ENCODE measurements at regions not wholly inside any gene's neighbourhood (a gene's known extent, or its start where the extent isn't known, plus 50 kb on each side); places are given as distances from the start of the nearest gene placed in this dataset.

DNA sequence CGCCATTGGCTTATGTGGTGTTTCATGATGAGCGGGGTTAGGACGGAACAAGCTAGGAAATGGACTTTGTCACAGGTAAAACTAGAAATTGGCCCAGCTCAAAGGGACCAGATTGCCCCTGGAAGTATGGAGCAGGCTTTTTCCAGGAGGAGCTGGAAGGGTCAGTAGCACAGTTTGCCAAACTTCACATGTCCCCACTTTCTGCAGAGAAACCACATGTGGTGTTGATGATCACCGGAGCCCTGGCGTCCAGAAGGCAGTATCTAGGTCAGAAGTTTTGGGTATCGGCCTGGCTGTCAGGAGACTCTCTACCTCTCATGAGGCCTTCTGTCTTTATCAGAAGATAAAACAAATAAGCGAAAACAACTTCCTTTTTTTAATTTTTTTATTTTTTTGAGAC, 248.5 kb downstream of the SOX9 start:
- Mint-ChIP-seq H3K36me3 (ENCODE audit: low read depth) (no peaks in the 10 kb centered on the region), H3K27ac (no peak overlapping the region), H3K9me3 (no peaks in the 10 kb centered on the region), H3K4me3 (no peak overlapping the region), H3K27me3 (no peaks in the 10 kb centered on the region), H3K4me1 (ENCODE audit: low read depth) (no peaks in the 10 kb centered on the region)
- no peak for TF ChIP-seq CTCF (IDR thresholded peaks at IDR 0.05)
- ChIA-PET CTCF (no interaction called here), POLR2A (no interaction called here)
- intact Hi-C loops (cut with micrococcal nuclease), result no loop called here
- ATAC-seq (no peak), DNase-seq (no peak)

DNA sequence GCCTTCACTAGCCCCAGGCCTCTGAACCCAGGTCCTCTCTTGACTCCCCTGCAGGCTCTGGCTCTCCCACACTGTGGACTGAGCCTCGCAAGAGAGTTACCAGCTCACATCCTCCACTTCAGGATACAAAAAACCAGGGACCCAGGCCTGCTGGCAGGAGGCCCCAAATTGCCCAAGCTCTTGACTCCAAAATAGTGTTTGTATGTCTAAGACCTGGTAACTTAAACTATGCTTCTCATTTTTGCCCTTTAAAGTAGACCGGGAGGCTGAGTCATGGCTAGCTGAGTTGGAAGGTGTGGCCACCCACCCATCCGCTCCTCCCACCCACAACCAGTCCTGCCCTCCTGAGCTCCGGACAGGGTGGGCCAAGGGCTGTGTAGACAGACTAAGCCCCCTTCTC, 250.0 kb downstream of the SOX9 start:
- intact Hi-C loops (cut with micrococcal nuclease), result no loop called here
- no peaks in the 10 kb centered on the region for H3K4me1 Mint-ChIP-seq (ENCODE audit: low read depth)
- H3K4me3 Mint-ChIP-seq, result no peak overlapping the region
- no peak for ATAC-seq
- DNase-seq, result no peak
- CTCF ChIA-PET, result no interaction called here
- TF ChIP-seq CTCF (IDR thresholded peaks at IDR 0.05), result no peak
- no peak overlapping the region for H3K27ac Mint-ChIP-seq
- no peaks in the 10 kb centered on the region for H3K36me3 Mint-ChIP-seq (ENCODE audit: low read depth)
- no peaks in the 10 kb centered on the region for H3K9me3 Mint-ChIP-seq
- no peaks in the 10 kb centered on the region for H3K27me3 Mint-ChIP-seq
- POLR2A ChIA-PET, result no interaction called here

GRCh38 chr17:72372185-72372584, 251.4 kb downstream of the SOX9 start:
- CTCF ChIA-PET, result no interaction called here
- no peaks in the 10 kb centered on the region for H3K36me3 Mint-ChIP-seq (ENCODE audit: low read depth)

GRCh38 chr17:72373910-72374741, 253.3 kb downstream of the SOX9 start:
- ChIA-PET CTCF (no interaction called here), POLR2A (no interaction called here)
- DNase-seq (no peak), ATAC-seq (no peak)
- Mint-ChIP-seq H3K36me3 (ENCODE audit: low read depth) (no peaks in the 10 kb centered on the region), H3K27me3 (peaks cover 2% of the 10 kb centered on the region), H3K27ac (no peak overlapping the region), H3K4me1 (ENCODE audit: low read depth) (no peaks in the 10 kb centered on the region), H3K9me3 (no peaks in the 10 kb centered on the region), H3K4me3 (no peak overlapping the region)
- intact Hi-C loops (cut with micrococcal nuclease), result no loop called here
- TF ChIP-seq CTCF (IDR thresholded peaks at IDR 0.05), result no peak

More at GRCh38 chr17:72372185-72372584, 251.4 kb downstream of the SOX9 start:
- POLR2A ChIA-PET, result no interaction called here
- TF ChIP-seq CTCF (IDR thresholded peaks at IDR 0.05), result no peak
- DNase-seq (no peak), ATAC-seq (no peak)
- Mint-ChIP-seq H3K27ac (no peak overlapping the region), H3K27me3 (no peaks in the 10 kb centered on the region), H3K4me3 (no peak overlapping the region), H3K9me3 (no peaks in the 10 kb centered on the region), H3K4me1 (ENCODE audit: low read depth) (no peaks in the 10 kb centered on the region)
- intact Hi-C loops (cut with micrococcal nuclease), result no loop called here

DNA sequence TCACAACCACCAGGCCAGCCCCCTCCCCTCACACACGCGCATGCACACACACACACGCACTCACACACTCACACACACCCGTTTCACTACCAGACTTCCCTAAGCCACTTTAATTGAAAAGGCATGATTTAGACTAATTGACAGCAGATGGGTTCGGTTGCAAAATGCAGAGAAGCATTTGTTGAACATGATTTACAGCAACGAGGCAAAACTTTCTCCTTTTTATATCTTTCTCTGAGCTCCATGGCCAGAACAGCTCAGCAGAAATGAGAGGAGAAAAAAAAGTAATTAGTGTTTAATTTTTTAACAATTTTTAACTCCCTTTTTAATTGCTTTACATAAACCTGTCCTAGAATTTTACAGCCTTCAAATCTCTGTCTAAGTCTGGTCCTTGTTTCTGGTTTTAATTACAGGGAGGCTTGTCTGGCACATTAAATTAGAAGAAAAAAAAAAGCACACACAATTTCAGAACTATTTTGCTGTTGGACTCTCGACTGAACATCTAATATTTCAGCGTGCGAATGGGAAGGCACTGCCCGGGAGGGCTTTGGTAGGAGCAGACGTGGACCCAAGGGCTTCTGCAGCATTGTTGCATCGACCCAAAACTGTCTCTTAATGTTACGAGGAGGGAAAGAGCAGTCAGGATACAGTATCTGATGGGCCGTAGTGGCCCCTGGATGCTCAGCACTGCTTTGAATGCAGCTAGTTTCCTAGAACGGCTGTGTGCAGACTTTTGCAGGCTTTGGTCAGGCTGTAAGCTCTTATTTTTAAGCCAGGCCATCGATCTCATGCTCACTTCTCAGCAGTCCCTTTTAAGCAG, 255.9 kb downstream of the SOX9 start:
- no peak for TF ChIP-seq CTCF (IDR thresholded peaks at IDR 0.05)
- CTCF ChIA-PET, result no interaction called here
- no peaks in the 10 kb centered on the region for H3K9me3 Mint-ChIP-seq
- POLR2A ChIA-PET, result no interaction called here
- DNase-seq (no peak), ATAC-seq (no peak)
- no peak overlapping the region for H3K4me3 Mint-ChIP-seq
- H3K27me3 Mint-ChIP-seq, result peaks cover 2% of the 10 kb centered on the region
- H3K27ac Mint-ChIP-seq, result no peak overlapping the region
- H3K36me3 Mint-ChIP-seq (ENCODE audit: low read depth), result no peaks in the 10 kb centered on the region
- intact Hi-C loops (cut with micrococcal nuclease), result no loop called here
- H3K4me1 Mint-ChIP-seq (ENCODE audit: low read depth), result no peaks in the 10 kb centered on the region

Data from activated CD8-positive, alpha-beta T cell treated with anti-CD3 and anti-CD28 coated beads for 36 hours (primary cell).